Inflammatory macrophage (primary cell): ENCODE measurements at regions not wholly inside any gene's neighbourhood (a gene's known extent, or its start where the extent isn't known, plus 50 kb on each side); places are given as distances from the start of the nearest gene placed in this dataset.

Experiments
- DNase-seq, 2 donors: peaks; one replicate each; pipeline ENCODE4 v3.0.0-alpha.2; 2020 to 2022

DNA sequence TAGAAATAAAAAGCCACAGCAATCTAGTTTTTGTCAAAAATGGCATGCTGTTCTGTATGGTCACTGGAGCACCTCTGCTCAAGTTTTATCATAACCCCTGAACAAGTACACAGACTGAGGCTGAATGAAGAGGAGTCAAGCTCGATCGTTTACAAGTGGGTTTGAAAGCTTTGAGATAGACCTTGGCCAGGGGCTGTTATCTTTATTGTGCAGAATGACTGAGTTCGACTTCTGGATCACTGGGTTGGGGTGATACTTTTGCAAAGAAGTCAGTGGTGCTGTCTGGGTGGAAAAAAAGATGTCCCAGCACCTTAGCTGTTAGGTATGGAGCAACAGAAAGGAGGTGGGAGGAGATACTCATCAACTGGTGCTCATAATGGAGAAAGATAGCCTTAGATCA, 446.0 kb downstream of the HACE1 start:
- DNase-seq, result no peak

DNA sequence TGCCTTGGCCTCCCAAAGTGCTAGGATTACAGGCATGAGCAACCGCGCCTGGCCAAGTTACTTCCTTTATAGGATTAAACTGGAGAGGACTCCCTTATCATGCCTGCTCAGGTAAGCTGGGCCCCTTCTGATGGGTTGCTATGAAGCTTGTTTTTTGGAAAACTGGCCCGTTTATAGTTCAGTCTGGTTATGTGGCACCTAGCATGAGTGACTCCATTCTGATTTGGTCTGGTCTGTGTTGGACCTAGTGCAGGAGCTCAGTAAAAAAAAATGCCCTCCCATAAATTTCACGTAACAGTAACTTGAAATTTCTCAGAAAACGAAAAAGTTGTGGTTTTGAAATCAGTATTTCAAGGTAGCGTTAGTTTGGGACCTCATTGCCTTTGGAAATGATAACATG, 448.4 kb downstream of the HACE1 start:
- no peak for DNase-seq

DNA sequence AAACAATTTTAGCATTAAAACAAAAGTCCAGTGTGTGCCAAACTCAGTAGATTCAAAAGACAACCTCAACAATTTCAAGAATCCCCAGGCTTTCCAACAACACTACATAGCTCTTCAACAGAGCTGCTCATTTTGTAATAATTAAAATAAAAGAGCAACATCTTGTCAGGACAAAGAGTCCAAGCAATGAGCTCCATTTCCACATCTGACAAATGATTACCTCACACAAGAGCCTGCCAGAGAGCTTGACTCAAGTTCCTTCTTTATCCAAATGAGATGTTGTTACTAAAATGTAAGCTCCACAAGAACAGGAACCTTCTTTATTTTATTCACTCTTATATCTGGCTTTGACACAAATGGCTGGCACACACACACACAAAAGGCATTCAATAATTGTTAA, 449.8 kb downstream of the HACE1 start:
- DNase-seq, result peak; percentile 4 to 32

DNA sequence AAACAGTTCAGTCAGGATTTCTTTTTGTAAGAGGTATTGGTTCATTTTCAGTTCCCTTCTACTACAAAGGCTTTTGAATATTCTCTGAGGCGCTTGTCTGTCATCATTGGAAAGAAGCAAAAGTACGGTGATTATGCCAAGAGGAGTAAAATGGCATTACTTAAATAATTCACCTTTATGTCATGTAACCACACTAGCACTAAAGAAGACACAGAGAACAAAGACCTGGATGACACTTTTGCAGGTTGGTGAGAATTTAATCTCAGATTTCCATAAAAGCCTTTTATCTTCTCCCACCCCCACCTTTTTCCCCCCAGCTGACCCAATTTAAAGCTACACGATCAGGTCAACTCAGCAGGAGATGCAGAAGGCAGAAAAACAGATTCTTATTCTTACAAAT, 451.8 kb downstream of the HACE1 start:
- no peak for DNase-seq

DNA sequence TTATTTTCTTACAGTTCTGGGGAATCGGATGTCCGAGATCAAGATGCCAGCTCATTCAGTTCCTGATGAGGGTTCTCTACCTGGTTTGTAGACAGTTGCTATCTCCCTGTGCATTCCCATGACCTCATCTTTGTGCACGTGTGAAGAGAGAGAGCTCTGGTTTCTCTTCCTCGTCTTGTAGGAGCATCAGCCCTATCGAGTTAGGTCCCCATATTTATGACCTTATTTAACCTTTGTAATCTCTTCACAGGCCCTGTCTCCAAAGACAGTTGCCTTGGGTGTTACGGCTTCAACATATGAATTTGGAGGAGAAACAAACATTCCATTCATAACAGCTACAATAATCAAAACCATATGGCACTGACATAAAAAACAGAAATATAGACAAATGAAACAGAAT, 455.3 kb downstream of the HACE1 start:
- DNase-seq, result no peak

DNA sequence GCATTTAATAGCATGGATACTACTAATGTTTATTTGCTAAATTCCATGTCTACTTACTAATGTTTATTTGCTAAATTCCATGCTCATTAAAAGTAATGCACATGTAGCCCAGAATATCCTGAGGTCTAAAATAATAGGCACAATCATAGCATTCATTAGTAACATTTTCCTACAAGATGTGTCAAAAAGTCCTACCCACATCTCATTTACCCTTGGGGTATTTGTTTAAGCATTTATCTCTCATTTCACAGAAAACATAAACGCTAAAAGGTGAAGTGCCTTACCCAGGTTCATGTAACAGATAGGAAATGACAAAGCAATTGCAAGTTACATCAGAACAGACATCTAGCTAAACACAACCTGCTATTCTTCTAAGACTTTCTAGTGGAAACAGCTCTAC, 457.1 kb downstream of the HACE1 start:
- no peak for DNase-seq

DNA sequence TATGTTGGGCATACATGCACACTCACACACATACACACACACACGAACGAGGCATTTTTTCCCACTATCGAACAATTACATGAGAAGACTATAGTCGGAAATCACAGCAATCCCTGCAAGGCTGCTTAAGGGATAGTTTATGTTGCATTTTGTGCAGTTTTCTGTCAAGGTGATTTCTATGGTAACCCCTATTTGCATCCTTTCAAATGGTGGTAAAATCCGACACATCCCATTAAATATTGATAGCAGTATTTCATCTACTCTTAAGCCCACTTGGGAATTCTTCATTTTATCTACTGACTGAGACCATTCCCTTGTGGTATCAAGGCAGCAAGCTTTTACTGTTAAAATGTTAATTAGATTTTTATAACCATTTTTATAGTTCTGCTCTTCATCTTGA, 457.8 kb downstream of the HACE1 start:
- DNase-seq, result no peak

DNA sequence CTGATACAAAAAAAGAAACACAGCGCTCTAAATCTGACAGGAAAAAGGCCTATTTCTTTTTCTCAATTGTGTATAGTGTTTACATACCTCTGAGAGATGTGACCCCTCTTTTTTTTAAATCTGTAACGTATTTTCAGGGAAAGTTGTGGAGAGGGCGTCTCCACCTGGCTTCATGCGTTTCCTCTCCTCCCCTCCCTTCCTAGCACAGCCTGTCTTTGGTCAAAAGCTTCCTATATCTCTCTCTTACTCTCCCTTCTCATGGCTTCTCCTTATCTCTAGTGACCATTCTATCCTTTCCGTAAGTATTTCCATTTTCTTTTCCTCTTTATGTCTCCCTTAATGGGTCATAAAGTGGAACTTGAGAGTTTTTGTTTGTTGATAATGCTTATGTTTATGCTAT, 458.9 kb downstream of the HACE1 start:
- DNase-seq, result no peak

DNA sequence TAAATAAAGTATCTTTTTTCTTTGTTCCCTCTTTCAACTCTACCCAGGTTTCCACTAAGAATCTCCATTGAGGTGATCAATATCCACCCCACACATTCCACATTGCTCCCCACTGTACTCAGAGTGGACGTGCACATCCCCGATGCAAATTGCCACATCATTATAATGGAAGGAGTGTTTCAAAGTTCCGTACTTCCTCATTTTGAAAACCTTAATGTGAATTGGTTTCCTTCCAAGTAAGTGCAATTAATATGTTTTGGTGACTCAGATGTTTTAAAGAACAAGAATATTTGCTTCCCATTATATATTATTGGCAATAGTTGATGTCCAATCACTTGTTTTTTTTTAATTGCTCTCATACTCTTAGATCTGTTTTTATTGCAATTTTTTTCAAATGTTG, 463.6 kb downstream of the HACE1 start:
- DNase-seq, result no peak

DNA sequence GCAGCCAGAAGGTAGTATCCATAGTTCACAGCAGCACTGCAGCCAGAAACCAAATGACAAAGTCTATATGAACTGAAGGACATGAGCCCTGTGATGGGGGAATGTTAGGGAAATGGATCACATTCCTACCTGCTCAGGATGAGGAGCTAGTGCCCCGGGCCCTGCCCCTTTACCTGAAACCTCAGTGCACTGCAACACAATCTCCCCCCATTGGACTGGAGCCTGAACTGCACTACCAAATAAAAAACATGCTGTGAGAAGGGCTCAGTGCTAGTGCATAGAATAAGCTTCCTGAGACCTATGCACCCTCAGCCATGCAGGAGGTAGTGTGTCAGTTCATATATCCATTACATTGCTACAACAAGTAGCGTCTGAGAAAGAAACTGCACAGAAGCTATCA, 477.8 kb downstream of the HACE1 start:
- DNase-seq, result no peak

DNA sequence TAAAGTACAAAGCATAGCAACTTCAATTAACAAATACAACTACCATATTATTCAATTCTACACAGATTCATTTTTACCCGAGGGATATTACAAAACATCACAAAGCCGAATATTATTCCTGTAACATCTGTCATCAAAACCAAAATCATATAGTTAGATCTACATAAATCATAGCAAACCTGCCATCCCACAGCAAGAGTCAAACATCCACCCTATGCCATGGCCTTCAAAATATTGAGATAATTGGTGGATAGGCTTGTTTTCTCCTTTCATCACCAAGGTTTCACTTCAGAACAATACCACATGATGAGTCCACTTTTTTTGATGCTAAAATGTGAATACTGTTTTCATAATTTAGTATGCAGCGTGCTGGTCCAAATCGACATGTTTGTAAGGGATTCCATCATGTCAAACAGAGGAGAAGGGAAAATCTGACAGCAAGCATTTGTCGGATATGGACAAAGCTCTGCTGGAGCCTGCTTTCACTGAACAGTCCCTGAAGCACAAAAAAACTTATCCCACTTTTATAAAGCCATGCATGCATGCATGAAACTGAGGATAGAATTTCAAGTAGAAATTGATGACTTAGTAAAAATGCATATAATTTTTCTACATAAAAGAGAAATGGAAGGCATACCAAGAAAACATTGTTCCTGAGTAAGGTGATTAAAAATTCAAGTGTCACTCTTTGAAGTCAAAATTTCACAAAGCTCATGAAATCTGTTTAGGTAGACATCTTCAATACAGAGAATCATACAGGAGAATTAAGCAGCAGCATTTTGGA, 494.1 kb downstream of the HACE1 start:
- no peak for DNase-seq

DNA sequence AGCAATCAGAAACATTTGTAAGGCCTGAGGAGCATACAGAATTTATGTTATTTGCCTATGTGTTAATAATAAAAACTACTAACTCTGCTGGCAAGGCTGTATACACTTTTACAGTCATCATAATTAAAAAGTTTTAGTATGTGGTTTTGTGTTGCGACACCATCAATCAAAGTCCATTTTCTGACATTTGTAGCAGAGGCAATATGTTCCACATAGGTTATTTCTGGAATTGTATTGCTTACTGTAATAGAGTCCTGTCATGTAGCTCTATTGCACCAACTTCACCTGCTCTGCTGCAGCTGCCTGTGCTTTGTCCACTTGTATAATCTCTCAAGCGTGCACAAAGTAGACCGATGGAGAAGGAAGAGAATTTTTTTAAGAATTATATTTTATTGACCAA, 501.8 kb downstream of the HACE1 start:
- no peak for DNase-seq

DNA sequence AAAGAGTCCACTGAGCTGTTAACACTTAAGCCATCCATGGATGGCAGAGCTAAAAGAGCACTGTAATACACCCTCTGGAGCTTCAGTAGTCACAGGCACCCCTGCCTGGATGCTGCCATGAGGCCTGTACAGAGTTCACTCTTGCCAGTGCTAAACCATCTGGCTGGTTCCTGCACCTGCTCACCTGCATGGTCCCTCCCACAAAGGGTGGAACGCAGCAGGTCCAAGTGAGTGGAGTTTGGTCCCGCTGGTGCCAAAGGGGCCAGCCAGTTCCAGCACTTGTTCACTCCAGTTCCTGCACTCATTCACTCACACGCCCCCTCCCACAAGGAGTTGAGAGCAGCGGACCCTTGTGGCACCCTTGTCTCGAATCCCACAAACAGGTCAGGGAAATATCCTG, 503.5 kb downstream of the HACE1 start:
- DNase-seq, result no peak

DNA sequence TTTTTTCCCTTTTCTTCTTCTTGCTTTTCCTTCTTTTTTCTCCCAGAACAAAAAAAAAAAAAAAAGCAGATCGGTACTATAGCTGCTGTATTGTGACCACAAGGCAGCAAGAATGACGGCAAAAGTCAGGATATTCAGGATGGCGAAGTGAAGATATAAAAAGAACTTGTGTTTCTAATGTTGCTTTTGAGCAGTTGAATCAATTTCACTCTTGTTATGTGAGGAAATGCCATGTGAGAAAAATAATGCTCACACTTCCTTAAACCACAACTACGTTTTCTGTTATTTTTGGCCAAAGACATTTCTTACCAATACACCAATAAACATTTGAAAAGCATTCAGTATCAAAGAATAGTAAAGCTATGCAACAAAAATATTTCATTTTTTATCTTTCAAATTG, 510.5 kb downstream of the HACE1 start:
- no peak for DNase-seq

DNA sequence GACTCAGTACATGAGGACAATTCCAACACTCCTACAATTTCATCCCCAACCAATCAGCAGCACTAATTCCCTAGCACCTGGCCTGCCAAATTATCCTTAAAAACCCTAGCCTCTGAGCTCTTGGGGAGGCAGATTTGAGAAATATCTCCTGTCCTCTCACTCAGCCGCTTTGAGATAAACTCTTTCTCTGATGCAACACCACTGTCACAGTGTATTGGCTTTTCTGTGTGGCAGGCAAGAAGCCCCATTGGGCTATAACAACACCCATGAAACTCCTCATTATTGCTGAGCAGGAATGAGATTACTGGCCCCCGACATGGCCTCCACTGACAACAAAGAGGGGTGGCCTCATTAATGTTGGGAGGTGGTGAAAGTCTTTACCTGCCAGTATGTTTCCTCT, 515.5 kb downstream of the HACE1 start:
- no peak for DNase-seq

DNA sequence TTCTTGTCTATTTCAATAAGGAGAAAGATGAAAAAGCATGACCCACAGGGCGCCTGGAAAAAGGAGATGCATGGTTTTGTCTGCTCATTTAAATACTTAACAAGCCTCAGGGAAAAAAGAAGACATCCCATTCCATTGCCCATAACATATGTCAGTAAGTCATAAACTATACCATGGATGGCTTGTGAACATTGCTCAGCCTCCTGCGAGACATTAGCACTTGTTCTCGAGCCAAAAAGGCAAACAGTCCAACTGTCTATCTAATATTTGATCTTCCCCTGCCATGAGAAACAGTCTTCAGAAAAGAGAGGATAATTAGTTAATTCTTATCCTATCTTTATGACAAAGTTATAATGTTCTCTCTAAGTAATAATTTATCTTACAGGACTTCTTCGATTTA, 527.4 kb downstream of the HACE1 start:
- no peak for DNase-seq

DNA sequence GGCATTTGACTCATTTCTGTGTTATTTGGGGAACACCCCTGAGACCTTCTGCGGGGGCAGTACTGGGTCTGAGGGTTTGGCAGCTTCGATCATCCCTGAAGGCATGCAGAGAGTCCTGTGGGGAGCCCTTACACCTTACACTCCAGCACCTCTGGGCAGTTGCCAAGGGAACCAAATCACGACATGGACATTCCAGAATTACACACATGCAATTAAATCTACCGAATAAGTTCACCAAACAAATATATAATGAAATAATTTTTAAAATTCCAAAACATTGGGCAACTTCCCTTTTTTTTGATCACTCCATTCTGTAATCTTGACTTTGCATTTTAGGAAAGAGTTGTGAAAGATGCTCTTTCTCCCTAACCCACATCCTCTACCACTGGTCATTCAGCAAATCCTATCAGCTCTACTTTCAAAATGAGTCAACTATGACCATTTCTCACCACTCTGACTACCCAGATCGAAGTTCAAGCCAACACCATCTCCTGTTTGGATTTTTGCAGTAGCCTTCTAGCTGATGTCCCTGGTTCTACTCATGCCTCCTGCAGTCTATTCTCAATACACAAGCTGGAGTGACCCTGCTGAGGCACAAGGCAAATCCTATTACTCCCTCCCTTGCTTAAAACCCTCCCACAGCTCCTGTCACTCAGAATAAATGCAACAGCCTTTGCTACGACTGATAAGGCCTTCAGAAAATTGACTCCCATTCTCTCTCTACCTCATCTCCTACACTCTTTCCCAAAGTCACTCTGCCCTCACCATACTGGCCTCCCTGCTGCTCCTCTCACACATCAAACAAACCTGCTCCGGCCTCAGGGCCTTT, 533.3 kb downstream of the HACE1 start:
- peak; percentile 26 to 58 for DNase-seq

DNA sequence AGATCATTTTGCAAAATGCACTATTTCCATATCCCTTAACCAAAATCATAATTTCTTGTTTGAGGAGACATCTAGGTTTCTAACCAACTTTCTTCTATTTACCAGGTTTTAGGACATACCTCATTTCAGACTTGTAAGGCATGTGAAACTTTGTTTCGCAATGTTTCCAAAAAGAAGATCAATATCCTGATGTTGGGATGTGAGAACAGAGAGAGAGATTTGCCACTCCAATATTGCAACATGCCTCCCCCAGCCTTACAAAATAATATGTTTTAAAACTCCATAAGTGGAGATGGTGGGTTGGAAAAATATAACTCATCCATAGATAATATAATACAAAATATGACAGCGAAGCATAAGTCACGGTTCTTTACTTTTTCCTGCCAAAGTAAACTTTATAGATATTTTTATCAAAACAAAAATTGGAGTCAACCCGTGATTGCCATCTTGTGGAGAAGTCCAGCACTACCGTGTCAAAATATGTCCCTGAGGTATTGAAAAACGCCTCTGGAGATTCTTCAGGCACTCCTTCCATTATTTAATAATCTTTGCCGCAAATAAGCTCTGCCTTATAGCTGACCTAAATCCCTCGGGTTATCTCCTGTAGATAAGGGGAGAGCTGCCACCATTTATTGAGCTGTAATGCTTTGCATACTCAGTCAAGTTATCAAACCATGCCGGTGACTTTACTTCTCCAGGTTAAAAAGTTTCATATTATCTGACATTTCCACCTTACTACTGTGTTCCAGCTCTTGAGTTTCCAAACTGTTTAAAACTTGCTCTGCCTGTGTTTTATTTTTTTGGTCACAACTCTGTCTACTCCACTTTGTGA, 534.2 kb downstream of the HACE1 start:
- DNase-seq, result peak; percentile 19 to 33

DNA sequence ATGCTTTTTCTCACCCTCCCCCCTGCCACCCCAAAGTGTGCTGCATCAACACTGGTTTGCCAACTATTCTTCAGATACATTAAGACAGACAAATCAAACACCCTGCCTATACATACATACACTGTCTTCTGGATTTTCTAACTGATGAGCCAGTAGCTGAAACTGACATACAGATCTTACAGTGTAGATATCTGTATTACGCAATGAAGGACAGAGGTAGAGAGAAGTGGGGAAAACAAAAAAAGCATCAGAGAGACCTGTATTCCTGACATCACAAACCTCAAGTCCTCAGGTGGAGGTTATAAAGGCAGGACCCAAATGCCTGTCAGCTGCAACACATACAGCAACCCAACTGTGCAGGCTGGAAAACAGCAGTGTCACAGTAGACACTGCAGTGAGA, 535.4 kb downstream of the HACE1 start:
- no peak for DNase-seq

DNA sequence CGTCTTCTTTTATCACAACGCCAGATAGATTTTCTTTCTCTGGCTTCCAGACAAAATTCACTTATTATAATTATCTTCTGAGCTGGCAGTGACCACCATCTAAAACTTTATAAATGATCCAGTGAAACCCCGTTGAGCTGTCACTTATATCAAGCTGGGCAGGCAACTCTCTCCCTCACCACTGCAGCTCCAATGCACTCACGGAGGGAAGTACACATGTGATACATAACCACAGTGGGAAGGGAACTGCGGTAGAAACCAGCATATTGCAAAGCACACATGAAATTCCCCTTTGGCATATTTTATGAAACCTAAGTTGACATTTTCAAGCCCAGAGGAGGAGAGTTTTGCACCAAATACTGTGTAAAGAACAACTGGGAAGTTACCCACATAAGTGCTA, 536.9 kb downstream of the HACE1 start:
- peak; percentile 60 to 72 for DNase-seq

DNA sequence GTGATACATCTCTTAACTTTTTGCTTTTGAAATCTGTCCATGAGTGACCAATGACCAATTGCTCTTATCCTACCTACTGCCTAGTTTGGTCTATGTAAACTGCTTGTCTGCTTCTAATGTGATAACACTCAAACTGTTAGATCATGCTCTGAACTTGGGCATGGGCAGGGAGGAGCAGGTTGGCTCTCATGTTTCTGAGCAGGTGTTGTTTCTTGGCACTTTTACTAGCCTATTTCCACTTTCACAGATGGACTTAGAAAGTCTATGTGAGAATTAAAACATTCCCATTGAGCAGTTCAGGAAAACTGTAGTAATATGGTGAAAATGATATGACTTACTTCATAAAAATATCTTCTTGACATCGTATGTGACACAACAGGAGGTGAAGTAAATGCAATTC, 538.4 kb downstream of the HACE1 start:
- DNase-seq, result no peak

DNA sequence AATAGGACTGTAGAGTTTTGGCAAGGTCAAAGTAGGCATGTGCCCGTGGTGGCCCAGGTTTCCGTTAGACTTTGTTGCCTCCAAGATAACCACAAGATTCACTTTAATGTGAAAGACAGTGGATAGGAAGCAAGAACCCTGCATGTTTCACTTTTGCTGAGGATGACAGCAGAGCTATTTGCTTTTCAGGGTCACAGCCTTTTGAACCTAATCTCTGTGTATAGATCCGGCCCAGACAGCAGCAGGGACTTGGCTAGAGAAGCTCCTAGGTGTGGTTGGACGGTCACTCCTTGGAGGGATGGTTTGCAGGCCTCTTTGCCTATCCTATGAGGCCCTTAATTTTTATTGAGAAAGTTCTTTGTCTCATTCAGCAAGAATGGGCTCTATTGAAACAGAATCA, 538.8 kb downstream of the HACE1 start:
- no peak for DNase-seq

DNA sequence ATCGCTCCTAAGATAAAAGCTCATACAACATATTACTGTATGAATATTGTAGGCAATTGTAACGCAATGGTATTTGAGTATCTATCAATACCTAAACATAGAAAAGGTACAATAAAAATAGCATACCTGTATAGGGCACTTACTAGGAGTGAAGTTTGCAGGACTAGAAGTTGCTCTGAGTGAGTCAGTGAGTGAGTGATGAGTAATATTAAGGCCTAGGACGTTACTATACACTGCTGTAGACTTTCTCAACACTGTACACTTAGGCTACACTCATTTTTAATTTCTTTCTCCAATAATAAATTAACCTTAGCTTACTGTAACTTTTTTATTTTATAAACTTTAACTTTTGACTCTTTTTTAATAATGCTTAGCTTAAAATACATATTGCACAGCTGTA, 546.9 kb downstream of the HACE1 start:
- no peak for DNase-seq
